Liver (tissue), 2 donors: ENCODE measurements at regions not wholly inside any gene's neighbourhood (a gene's known extent, or its start where the extent isn't known, plus 50 kb on each side); places are given as distances from the start of the nearest gene placed in this dataset.

ENCODE experiments used
- NR2F2 ChIP-seq: IDR thresholded peaks from 2 replicates; pipeline ENCODE4 v1.6.1; 2016; ENCODE audit warnings: antibody characterized with exemption
- RAD21 ChIP-seq, 2 donors: IDR thresholded peaks; 2 replicates each; pipeline ENCODE4 v1.6.1; 2016; ENCODE audit warnings: antibody characterized with exemption in 2 of 2, mild to moderate bottlenecking in 2 of 2
- YY1 ChIP-seq: IDR thresholded peaks from 2 replicates; pipeline ENCODE4 v1.6.1; 2016; ENCODE audit warnings: antibody characterized with exemption, mild to moderate bottlenecking
- donor health status: healthy.

GRCh38 chr7:9106747-9107146 lies 673.3 kb downstream of the NXPH1 start:
- TF ChIP-seq YY1, result no peak
- no peak for TF ChIP-seq RAD21 (IDR thresholded peaks at IDR 0.05)
- TF ChIP-seq NR2F2, result no peak
